Spleen (tissue), 7 donors: ENCODE measurements at regions not wholly inside any gene's neighbourhood (a gene's known extent, or its start where the extent isn't known, plus 50 kb on each side); places are given as distances from the start of the nearest gene placed in this dataset.

Experiments used
- CTCF ChIP-seq, 11 experiments: fragments of 200-600 bp in 7 of 11; fragments of 450-650 bp in 4 of 11; sonication (generic) in 4 of 11; IDR thresholded peaks in 8 of 11; conservative IDR thresholded peaks in 3 of 11; 1 replicate in 7 of 11; 2 replicates in 4 of 11; pipeline versions ENCODE4 v1.4.0 to v1.8.0; 2016 to 2021; ENCODE audit warnings: antibody characterized with exemption in 11 of 11, inconsistent platforms in 4 of 11, mild to moderate bottlenecking in 1 of 11
- POLR2A ChIP-seq, 3 donors: fragments of 450-650 bp; IDR thresholded peaks; one replicate each; pipeline ENCODE4 v1.5.1; 2017; ENCODE audit warnings: antibody characterized with exemption in 3 of 3, mild to moderate bottlenecking in 1 of 3
- POLR2AphosphoS5 ChIP-seq, 3 donors: sonication (generic); formaldehyde crosslinking; IDR thresholded peaks; one replicate each; pipeline ENCODE4 v1.5.1; 2017; ENCODE audit warnings: antibody characterized with exemption in 3 of 3
- donor health status: DM: no; HTN: no; CAD: no; lungs with moderate emphysema.
- donor health status: DM: no; HTN: no; CAD: no.
- donor health status: DM: no; HTN: no; CAD: no.

GRCh38 chr6:145153495-145153894, 581.8 kb downstream of the EPM2A start:
- no peak for TF ChIP-seq CTCF (IDR thresholded peaks at IDR 0.05 in 8 of 11, conservative IDR thresholded peaks at IDR 0.05 in 3 of 11)
- TF ChIP-seq POLR2AphosphoS5 (IDR thresholded peaks at IDR 0.05) = no peak
- TF ChIP-seq POLR2A (IDR thresholded peaks at IDR 0.05) = no peak
